IPS-NIHi11 (cell line): ENCODE measurements at regions not wholly inside any gene's neighbourhood (a gene's known extent, or its start where the extent isn't known, plus 50 kb on each side); places are given as distances from the start of the nearest gene placed in this dataset.

Source experiments
- DNase-seq: peaks from one replicate; pipeline ENCODE4 v3.0.0; 2012; ENCODE audit warnings: mixed read lengths, low spot score

DNA sequence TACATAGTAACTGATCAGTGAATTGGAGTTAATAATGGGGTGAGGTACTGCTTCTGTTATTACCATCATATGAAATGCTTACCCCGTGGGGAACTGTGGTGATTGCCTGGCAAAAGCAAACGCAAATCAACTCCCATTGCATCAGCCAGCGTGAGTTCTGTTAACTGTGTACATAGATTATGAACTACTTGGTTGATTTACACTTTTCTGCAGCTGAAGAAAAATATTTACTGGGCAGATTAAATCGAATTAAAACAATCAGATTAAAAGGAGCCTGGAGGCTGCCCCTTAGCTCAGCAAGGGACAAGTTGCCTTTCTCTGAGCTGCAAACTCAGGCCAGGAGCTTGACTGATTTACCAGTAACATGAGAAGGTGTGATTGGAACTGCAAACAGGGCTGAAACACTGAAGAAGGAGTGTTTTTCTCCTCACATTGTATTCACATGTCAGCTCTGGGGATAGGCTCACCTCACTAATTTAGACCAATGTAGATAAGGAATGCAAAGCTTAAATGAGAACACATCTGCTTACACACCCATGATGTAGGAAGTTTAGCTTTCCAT, 220.1 kb downstream of the OSR1 start:
- no peak for DNase-seq

DNA sequence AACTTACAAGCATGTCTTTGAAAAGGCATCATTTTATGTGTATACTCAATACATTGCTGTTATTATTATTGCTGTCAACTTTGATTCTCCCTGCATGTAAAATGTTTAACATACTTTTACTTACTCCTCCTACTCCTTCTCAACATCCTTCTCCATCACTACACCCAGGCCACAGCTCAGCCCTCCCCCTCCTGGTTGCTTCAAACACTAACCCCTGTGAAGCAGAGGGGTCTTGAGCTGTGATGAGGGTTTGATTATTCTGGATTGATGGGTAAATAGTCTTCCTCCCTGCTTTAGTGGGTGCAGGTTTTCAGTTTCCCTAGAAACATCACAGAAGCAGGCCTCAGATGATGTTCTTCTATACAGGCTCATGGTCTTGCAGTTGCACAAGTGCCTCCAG, 221.0 kb downstream of the OSR1 start:
- DNase-seq, result no peak

DNA sequence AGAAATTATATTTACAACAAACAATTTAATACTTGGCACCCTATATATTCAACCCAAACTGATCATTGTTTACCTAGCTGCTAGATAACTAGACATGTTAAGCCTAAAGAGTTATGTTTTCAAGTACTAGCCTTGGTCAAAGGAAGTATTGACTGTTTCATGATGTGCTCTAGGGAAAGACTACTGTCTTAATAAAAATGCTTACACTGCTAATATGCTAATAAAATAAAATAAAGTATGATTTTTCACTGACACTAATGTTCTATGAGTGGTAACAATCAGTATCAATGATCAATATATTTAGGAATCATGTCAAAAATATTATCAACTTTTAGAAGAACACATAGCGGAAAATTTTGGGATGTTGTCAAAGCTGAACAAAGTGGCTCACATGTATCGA, 225.5 kb downstream of the OSR1 start:
- DNase-seq, result no peak

DNA sequence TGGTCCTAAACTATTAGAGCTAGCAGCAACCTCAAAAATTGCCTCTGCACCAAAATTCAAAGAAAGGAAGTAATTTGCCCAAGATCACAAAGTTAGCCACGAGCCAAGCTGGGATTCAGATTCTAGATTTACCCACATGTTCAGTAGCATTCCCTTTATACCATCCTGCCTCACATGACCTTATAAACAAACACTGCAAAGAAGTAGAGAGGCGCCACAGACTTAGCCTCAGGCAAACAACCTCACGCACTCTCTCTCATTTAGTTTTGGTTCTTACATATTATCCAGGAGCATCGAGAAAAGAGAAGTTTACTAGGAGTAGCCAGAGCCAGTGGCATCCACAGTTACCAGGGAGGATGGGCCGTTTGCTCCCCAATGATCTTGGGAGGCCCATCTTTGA, 226.6 kb downstream of the OSR1 start:
- DNase-seq, result no peak

DNA sequence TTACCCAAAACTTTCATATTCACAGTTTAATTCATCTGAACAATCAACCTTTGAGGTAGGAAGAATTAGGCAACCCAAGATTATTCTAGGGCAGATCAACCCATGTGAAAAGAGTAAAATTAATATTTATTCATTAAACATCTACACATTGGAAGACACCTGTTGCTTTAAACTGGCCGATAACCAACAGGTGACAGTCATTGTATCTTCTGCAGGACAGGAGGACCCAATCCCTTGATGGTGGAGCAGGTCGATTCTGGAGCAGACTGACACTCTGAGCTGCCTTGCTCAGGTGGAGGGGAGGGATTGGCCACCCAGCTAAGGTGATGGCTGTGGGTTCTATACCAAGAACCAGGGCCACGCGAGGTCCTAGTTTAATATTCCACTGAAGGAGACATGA, 230.3 kb downstream of the OSR1 start:
- no peak for DNase-seq

DNA sequence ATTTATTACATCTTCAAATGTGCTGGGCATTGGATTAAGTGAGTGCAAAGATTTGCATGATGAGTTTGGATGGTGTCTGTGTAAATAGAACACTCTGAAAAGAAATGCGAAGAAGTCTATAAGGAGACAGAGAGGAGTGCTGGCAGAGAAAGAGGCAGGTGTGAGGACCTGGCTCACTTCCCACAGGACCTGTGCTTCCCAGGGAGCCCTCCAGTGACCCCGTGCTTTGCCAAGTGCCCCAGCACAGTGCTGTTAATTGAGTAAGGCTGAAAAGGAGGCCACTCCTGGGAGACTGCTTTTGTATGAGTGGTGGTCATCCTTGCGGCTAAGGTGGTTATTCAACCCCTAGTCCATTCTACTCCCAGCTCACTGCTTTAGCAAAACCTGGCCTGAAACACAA, 230.8 kb downstream of the OSR1 start:
- no peak for DNase-seq

DNA sequence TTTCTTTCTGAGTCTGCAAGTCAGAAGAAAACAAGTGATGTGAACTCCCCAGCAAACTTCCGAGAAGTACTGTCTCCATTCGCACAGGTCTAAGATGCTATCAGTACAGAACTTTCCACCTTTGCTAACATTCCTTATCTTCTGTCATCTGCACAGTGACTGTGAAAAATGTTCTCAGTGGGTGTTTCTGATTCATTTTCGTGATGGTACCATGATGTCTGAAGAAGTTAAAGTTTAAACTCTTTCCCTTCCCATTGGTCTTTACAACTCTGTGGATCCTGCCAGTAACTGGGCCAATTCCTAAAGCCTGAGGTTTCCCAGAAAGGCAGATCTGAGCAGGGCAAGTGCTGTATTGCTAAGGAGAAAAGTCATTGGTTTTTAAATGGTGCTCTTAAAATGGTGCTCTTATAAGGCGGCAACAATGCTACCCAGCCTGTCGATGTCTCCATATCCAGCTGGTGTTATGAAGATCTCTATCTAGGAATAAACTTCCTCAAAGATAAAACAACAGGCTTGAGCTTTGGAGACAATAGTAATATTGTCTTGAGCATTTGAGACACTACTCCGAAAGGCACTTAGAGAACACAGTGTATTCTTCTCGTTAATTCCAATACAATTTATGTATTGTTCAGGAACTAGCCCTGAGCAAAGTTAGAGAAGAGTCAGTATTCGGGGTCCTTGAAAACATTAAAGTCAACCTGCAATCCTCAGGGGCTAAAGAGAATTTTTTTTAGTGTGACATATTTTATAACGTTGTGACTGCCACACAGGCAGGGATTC, 232.3 kb downstream of the OSR1 start:
- DNase-seq, result no peak

DNA sequence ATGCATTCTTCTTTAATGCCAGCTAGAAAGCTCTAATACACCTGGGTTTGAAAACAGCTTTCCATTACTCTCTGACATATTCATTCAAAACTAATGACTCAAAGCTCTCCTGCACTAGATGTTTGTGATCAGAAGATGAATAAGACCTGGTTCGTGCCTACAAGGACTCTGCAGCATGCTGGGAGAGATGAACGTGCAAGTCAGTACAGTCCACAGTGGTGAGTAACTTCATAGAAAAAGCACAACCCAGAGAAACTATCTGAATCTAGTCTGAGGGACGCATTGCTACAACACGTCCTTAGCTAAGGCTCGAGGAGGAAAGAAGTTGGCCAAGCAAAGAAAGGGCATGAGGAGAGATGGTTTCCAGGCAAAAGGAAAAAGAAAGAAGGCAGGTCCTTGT, 234.3 kb downstream of the OSR1 start:
- no peak for DNase-seq

DNA sequence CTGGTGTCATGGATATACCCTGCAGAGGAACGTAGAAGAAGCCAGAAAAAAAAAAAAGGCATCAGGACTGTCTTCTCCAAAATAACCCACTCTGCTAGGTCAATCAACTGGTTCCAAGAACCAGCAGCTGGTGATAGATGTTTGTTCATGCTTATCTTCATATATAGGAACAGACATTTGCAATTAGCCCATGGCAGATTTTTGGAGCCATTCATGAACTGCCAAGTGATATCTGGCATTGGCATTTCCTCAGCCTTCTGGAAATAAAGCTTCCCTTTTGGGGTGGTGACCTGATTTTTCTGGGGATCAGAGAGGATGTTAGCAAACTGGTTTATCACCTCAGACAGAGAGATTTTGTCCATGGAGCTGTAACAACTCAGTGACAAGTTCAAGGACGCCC, 234.9 kb downstream of the OSR1 start:
- DNase-seq, result no peak

DNA sequence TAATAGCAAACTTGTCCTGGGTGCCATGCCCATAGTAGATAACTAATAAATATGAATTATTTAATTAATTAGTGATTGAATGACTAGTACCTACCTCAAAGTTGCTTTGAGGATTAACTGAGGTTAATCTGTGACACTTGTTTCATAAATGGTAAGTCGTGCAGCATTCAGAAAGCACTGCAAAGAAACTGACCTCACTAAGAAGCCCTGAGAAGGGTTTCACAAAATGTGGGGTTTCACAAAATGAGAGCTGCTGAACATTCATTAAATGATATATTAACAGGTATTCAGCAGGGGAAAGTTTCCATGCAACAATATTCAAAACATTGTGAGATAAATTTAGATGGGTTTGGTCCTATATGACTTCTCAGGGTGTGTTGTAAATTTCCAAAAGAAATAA, 236.2 kb downstream of the OSR1 start:
- no peak for DNase-seq

DNA sequence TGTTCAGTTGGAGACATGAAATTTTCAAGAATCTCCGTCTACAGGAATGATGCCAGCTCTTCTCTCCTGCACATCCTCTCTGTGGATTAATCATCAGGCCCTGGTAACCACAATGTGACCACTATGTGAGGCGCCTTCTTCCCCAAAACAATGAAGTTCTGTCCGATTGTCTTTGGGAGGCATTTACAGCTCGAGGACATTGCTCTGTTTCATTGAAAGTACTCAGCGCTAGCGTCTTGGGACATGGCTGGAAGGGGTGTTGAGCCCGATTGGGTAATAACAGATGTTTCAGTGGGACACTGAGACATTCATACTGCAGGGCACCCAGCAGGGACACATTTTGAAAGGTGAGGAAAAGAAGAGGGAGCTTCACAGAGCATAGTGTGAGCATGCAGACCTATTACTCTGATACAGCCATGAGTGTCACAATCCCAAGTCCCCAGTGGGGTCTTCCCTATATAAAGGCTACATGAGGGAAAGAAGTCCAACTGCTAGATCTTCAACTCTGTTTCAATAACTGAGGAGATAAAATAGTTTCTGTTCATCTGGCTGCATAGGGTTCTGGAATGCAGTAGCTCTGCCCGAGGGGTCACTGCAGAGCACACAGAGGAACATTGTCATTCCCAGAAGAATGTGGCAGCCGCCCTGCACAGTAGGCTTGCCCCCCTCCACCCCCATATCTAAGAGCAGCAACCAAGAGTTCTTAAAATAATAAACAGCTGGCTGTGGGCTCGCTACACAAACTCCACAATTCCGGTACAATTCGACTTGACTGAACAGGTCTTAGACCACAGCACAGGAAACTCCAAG, 237.3 kb downstream of the OSR1 start:
- no peak for DNase-seq

DNA sequence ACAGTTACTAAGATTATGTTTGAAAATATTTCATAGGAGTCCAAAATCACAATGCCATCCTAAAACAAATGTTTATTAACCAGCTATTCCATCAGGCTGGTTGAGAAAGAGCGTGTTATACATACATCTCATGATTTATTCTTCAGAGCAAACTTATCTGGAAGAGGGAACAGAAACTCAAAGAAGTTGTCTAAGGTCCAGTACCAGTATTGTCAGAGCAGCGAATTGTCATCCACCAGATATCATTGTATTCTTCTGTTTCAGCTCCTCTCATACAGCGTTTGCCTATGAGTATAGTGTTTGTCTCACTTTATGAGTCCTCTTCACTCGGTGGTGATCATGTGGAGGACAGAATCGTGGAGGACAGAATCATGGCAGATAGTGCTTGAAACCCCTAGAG, 238.2 kb downstream of the OSR1 start:
- DNase-seq, result no peak

DNA sequence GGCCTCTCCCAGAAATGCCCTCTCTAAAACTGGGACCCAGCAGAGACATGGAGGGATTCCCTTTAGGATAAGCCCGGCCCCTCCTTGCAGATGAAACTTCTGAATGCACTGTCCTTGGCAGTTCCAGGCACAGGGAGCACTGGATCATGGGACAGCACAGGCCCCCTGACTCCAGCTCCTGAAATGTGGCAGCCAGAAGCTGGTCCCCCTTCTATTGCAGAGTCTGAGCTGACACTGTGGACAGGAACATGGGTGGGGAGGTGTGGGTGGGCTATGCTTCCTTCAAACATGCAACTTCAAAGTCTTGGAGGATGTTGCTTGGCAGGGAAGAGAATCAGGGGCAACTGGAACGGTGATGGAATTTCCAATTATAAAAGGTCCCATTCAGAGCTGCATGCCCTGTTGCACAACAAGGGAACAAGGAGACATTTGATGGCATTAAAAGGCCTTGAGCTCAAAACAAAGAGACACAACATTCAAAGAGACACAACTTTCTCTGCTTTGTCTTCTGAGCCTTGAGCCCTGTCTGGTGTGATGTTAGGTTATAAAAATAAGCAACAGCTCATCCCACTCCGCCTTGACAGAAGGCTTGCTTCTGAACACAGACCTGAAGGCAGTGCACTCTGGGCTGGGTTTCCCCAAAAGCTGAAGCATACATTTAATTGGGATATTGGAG, 239.0 kb downstream of the OSR1 start:
- DNase-seq, result no peak

DNA sequence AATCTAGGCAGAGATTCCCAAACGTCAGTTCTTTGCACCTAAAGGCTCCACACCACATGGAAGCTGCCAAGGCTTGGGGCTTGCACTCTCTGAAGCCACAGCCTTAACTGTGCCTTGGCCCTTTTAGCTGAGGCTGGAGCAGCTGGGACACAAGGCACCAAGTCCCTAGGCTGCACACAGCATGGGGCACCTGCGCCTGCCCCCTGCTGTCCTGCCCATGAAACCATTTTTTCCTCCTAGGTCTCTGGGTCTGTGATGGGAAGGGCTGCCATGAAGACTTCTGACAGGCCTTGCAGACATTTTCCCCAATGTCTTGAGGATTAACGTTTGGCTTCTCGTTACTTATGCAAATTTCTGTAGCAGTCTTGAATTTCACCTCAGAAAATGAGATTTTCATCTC, 241.5 kb downstream of the OSR1 start:
- no peak for DNase-seq

DNA sequence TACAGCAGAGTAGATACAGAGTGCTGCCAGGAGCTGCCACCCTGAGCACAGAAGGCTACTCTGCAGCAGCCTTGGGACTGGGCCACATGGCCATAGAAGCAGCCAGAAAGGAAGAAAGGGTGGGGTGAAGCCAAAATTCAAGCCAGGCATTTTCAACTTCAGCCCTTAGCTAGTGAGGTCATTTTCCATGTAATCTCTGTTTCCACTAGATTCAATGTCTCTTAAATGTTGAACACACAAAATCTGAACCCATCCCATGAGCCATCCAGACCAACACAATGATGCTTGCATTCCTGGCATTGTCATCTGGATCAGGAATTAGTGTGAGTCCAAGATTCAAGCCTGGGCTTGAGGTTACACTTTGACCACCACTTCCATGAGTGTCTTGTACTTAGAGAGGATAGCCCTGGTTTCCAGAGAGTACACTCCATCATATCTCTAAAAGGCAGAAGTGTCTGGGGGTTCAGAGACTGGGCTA, 243.6 kb downstream of the OSR1 start:
- DNase-seq, result no peak

DNA sequence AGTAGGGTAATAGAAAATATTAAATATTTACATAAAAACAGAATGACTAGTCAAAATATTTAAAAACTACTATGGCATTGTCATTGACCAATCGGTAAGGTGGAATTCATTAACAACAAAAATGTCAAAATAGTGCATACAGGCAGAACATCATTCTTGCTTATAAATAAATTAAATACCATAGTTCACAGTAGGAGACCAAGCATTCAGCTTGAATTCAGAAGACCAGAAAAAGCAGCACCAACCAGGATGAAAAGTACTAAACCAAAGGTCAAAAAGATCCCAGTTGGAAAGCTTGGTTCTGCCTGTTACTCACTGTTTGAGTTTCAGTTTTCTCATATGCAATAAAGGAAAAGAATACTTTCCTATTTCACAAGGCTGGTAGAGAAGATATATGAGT, 244.3 kb downstream of the OSR1 start:
- no peak for DNase-seq

DNA sequence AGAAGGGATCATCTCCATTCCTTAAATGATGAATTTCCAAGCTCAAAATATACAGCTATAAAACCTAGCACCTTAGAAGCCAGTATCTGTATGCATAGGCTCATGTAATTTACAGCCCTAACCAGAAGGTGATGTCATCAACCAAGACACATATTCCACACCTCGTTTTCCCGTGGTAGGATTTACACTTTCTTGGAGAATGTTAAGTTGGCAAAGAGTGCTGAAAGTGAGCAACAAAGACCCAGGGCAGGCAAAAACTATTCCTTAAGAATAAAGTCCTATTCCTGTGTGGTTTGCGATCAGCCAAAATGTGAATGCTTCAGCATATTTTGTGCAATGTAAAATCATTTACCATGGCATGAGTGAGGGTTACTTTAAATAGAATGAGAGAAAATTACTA, 247.1 kb downstream of the OSR1 start:
- DNase-seq, result no peak

DNA sequence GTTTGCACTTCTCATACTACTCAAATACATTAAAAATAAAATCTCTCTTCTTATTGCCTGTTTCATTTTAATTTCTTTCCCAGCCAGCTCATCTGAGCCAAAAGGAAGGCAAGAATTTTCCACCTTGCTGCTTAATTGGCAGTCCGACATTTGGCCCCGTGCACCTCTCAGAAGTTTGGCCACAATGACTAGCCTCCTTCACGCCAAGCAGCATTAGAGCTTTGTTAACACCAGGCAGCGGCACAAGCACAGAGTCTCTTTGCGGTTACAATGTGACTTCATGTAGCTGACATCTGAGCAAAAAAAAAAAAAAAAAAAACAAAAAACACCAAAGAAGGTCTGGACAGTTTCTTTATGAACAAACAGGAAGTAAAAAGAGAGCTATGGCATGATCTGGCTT, 248.9 kb downstream of the OSR1 start:
- no peak for DNase-seq

DNA sequence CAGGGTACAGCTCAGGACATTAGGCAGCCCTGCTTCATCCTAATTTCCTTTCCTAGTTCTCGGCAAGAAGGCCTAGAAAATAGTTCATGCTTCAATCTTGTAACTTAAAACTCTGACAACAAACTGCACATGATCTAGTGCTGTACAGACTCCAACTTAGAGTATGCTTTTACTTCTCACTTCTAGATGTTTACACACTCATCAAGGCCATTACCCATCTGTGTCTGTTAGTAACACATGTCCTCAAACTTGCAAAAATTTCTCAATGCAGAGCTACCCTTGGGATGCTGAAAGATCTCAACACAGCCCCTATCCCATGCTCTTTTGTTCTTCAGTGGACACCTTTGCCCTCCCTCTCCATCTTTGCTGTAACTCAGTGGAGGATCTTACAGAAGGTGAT, 252.0 kb downstream of the OSR1 start:
- no peak for DNase-seq

DNA sequence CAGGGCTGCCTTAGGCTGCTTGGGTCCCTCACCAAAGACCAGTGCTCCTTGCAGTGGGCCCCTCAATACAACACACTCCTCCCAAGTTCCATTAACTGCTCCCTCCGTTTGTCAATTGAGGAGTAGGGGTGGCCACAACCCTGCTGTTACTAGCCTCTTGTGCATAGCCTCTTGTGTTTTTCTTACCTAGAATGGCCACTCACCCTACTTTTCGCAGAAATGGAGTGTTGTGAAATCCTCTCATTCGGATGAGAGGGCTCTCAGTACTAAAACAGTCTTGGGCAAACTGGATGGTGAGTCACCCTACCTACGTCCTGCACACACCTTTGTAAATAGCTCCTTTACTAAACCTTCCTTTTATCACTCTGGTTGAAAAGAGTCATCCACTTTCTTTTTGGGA, 253.9 kb downstream of the OSR1 start:
- DNase-seq, result no peak

DNA sequence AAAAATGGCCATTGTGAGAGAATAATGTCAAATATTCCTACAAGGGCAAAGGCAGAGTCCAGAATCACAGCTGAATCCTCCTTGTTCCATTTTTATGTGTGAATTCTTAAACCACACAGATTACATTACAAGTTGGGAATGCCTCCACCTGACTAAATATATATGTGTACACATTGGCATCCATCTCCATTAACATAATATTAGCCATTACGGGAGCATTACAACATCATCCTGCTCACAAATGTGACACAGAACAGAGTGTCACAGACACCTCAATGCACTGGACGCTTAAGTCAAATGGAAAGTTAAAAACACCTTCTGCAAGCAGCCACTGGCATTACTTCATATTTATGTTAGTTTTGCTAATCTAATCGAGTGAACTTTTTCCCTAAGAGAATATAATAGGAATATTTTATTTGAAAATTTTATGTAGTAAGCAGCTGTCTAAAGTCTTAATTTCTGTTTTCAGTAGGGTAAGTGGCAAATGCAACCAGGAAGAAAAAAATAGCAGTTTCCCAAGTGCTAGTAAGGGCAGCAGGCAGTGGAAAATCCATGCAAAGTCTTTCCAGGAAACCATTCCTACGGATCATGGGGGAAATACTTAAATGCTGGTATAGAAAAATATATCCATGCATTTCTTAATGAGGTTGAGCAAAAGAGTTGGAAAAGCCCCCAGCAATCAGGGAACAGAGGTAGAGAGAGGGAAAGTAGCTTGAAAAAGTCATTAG, 255.6 kb downstream of the OSR1 start:
- no peak for DNase-seq

DNA sequence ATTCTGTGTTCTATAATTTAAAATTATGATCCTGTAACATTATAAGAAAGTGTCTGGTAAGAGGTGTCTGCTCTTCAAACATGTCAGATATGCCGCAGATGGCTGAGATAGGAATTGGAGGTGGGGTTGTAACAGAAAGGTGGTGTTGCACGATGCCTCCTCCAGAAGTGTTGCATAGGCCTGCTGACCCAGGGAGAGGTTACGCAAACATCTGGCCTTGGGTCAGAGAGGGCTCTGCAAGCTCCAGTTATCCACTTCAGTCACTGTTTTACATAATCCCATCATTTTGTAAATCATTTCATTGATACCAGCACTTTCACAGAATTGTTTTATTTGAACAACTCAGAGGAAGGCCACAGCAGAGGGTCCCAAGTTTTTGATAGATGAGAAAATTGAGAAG, 256.5 kb downstream of the OSR1 start:
- DNase-seq, result no peak
